GM18498 (cell line): ENCODE measurements at regions not wholly inside any gene's neighbourhood (a gene's known extent, or its start where the extent isn't known, plus 50 kb on each side); places are given as distances from the start of the nearest gene placed in this dataset.

Experiments used
- ATAC-seq: cut with Tn5 transposase; IDR thresholded peaks from one replicate; pipeline ENCODE4 v1.9.1; 2021; ENCODE audit warnings: mild to moderate bottlenecking, moderate library complexity; ENCODE audit not compliant: unreplicated experiment

- ATAC-seq: no peak
Measured at GRCh38 chr7:120201290-120201689, 71.7 kb upstream of the KCND2 start.

GRCh38 chr7:120205101-120205500, 67.9 kb upstream of the KCND2 start:
- no peak for ATAC-seq

DNA sequence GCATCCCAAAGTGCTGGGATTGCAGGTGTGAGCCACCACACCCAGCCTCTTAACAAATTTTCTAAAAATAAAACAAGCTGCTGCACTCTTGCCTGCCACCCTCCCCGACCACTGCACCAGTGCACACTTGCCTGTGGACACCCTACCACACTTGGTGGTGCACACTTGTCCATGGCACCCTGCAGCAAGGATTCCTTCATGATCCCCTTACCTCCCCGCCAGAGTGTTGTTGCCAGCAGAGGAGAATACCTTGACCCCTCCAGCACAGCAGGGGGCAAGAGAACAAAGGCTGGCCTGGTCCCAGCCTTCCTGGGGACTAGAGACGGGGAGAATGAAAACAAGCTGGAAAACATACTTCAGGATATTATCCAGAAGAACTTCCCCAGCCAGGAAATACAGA, 65.9 kb upstream of the KCND2 start:
- no peak for ATAC-seq

DNA sequence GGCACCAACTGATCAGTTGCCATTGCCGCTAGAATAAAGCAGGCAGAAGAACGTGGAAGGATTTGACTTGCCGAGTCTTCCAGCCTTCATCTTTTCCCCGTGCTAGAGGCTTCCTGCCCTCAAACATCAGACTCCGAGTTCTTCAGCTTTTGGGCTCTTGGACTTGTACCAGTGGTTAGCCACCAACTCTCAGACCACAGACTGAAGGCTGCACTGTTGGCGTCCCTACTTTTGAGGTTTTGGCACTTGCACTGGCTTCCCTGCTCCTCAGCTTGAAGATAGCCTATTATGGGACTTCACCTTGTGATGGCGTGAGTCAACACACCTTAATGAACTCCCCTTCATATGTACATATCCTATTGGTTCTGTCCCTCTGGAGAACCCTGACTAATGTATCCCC, 57.3 kb upstream of the KCND2 start:
- no peak for ATAC-seq

DNA sequence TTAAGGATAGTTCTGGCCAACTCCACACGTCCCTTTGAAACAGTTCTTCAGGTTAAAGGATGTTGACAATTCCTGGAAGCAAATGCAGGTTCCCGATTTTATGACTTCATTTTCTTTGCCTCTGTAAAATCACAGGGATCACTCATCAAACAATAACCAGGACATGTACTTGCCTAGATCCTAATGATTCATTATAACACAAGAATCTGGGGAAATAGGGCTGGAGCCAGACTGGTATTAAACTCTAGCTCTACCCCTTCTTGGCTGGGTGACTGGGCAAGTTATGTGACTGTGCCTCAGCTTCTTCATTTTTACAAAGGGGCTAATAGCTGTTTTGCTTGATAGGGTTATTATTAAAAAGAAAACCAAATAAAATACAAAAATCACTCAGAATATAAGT, 56.0 kb upstream of the KCND2 start:
- ATAC-seq: no peak

DNA sequence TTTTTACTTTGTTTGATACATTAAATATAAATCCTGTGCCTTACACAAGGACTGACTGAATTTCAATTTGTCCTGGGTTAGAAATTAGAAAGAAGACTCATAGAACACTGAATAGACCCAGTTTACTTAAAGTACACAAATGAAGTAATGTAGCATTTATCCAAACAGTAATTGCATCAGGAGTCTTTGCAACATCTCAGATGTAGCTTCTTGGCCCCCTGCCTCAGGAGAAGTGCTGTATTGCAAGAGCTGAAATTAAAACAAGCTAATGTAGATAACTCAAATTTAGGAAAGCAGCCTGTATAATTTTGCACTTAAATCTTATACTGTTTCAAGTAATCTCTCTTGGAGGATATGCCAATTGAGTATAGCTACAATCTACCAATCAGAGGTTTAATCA, 54.3 kb upstream of the KCND2 start:
- no peak for ATAC-seq

- ATAC-seq: no peak
Measured at GRCh38 chr7:120221666-120222065, 51.3 kb upstream of the KCND2 start.
